Neural progenitor cell (in vitro differentiated cells): ENCODE measurements at regions not wholly inside any gene's neighbourhood (a gene's known extent, or its start where the extent isn't known, plus 50 kb on each side); places are given as distances from the start of the nearest gene placed in this dataset.

Source experiments
- DNase-seq: peaks from one replicate; pipeline ENCODE4 v3.0.0-alpha.2; 2016; ENCODE audit warnings: low spot score
- H2AFZ ChIP-seq: fragments of 200-600 bp; sonication (generic); replicated peaks from 2 replicates; pipeline ENCODE4 v1.6.1; 2016; ENCODE audit warnings: antibody characterized with exemption
- H3F3A ChIP-seq: fragments of 200-600 bp; sonication (generic); 2 replicates; pipeline ENCODE4 v1.6.1; 2016; ENCODE audit warnings: antibody characterized with exemption, low read depth
- H3K27ac ChIP-seq: fragments of 200-600 bp; sonication (generic); 2 replicates; pipeline ENCODE4 v1.5.1; 2016; ENCODE audit warnings: mild to moderate bottlenecking
- H3K27me3 ChIP-seq: fragments of 200-600 bp; sonication (generic); 2 replicates; pipeline ENCODE4 v1.6.1; 2016; ENCODE audit warnings: mild to moderate bottlenecking, moderate library complexity
- H3K36me3 ChIP-seq: fragments of 200-600 bp; sonication (generic); 2 replicates; pipeline ENCODE4 v1.5.1; 2016
- H3K4me1 ChIP-seq: fragments of 200-600 bp; sonication (generic); 2 replicates; pipeline ENCODE4 v1.6.1; 2016; ENCODE audit warnings: mixed run types
- H3K4me2 ChIP-seq: fragments of 200-600 bp; sonication (generic); 2 replicates; pipeline ENCODE4 v1.6.1; 2016
- H3K4me3 ChIP-seq: fragments of 200-600 bp; sonication (generic); 2 replicates; pipeline ENCODE4 v1.5.1; 2016
- H3K79me2 ChIP-seq: fragments of 200-600 bp; sonication (generic); 2 replicates; pipeline ENCODE4 v1.6.1; 2016; ENCODE audit warnings: low read depth
- H3K9ac ChIP-seq: fragments of 200-600 bp; sonication (generic); 2 replicates; pipeline ENCODE4 v1.6.1; 2016
- H3K9me3 ChIP-seq: fragments of 200-600 bp; sonication (generic); 2 replicates; pipeline ENCODE4 v1.5.1; 2016; ENCODE audit warnings: low read depth
- H4K20me1 ChIP-seq: fragments of 200-600 bp; sonication (generic); 2 replicates; pipeline ENCODE4 v1.6.1; 2016; ENCODE audit warnings: low read depth
- H3K27ac Mint-ChIP-seq: 3 replicates; pipeline ENCODE4 v1.8.0; 2021; ENCODE audit warnings: mixed read lengths
- H3K27me3 Mint-ChIP-seq: 2 replicates; pipeline ENCODE4 v1.8.0; 2022; ENCODE audit warnings: low read depth, mild to moderate bottlenecking, inconsistent platforms, moderate library complexity, mixed read lengths; ENCODE audit not compliant: insufficient read depth
- H3K36me3 Mint-ChIP-seq: 3 replicates; pipeline ENCODE4 v1.8.0; 2021; ENCODE audit warnings: mixed read lengths
- H3K4me1 Mint-ChIP-seq: 3 replicates; pipeline ENCODE4 v1.8.0; 2021; ENCODE audit warnings: mixed read lengths
- H3K4me3 Mint-ChIP-seq: 3 replicates; pipeline ENCODE4 v1.8.0; 2021; ENCODE audit warnings: mild to moderate bottlenecking, moderate library complexity, mixed read lengths
- H3K9me3 Mint-ChIP-seq: 3 replicates; pipeline ENCODE4 v1.8.0; 2020; ENCODE audit warnings: mixed read lengths
- EZH2 ChIP-seq: fragments of 200-600 bp; sonication (generic); IDR thresholded peaks from 2 replicates; pipeline ENCODE4 v1.6.1; 2017; ENCODE audit warnings: antibody characterized with exemption, mild to moderate bottlenecking, moderate library complexity
- EZH2phosphoT487 ChIP-seq: fragments of 200-600 bp; sonication (generic); IDR thresholded peaks from 2 replicates; pipeline ENCODE4 v1.6.1; 2017; ENCODE audit warnings: antibody characterized with exemption
- TF ChIP-seq, protein P1 (sequence below): fragments of 200-600 bp; sonication (generic); IDR thresholded peaks from 2 replicates; pipeline ENCODE4 v1.5.1; 2017; ENCODE audit warnings: antibody characterized with exemption, mild to moderate bottlenecking

DNA sequence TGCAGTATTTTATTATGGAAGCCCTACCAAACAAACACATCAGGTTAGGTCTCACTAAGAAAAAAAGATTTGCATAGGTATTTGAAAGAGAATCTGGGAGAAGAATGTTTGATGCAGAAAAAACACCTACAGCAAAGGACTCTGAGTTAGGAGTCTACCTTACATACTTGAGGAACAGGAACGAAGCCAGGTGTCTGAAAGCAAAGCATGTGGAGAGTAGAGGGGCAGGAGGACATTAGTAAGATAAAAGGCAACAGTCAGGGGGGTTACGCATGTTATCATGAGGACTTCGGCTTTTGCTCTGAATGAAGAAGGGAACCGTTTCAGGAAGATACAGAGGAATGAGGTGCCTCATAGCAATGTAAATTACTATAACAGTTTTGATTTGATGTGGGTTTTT is 87.9 kb upstream of the PTER start:
- Histone ChIP-seq H2AFZ (no peak overlapping the region), H3K27ac (no peak overlapping the region), H3K4me3 (no peak overlapping the region), H3K27me3 (no peaks in the 10 kb centered on the region), H3K4me1 (no peaks in the 10 kb centered on the region), H3K4me2 (no peak overlapping the region), H3K9ac (no peak overlapping the region), H3K9me3 (no peaks in the 10 kb centered on the region), H3K36me3 (no peaks in the 10 kb centered on the region), H3F3A (no peaks in the 10 kb centered on the region), H3K79me2 (no peaks in the 10 kb centered on the region), H4K20me1 (no peaks in the 10 kb centered on the region)
- no peaks in the 10 kb centered on the region for H3K4me1 Mint-ChIP-seq
- H3K36me3 Mint-ChIP-seq, result no peaks in the 10 kb centered on the region
- H3K9me3 Mint-ChIP-seq, result no peaks in the 10 kb centered on the region
- TF ChIP-seq EZH2 (no peak), EZH2phosphoT487 (no peak)
- TF ChIP-seq, protein P1, sequence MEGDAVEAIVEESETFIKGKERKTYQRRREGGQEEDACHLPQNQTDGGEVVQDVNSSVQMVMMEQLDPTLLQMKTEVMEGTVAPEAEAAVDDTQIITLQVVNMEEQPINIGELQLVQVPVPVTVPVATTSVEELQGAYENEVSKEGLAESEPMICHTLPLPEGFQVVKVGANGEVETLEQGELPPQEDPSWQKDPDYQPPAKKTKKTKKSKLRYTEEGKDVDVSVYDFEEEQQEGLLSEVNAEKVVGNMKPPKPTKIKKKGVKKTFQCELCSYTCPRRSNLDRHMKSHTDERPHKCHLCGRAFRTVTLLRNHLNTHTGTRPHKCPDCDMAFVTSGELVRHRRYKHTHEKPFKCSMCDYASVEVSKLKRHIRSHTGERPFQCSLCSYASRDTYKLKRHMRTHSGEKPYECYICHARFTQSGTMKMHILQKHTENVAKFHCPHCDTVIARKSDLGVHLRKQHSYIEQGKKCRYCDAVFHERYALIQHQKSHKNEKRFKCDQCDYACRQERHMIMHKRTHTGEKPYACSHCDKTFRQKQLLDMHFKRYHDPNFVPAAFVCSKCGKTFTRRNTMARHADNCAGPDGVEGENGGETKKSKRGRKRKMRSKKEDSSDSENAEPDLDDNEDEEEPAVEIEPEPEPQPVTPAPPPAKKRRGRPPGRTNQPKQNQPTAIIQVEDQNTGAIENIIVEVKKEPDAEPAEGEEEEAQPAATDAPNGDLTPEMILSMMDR, result no peak
- no peak overlapping the region for H3K27ac Mint-ChIP-seq
- H3K4me3 Mint-ChIP-seq, result no peak overlapping the region
- H3K27me3 Mint-ChIP-seq, result peaks cover 7% of the 10 kb centered on the region
- DNase-seq, result no peak

DNA sequence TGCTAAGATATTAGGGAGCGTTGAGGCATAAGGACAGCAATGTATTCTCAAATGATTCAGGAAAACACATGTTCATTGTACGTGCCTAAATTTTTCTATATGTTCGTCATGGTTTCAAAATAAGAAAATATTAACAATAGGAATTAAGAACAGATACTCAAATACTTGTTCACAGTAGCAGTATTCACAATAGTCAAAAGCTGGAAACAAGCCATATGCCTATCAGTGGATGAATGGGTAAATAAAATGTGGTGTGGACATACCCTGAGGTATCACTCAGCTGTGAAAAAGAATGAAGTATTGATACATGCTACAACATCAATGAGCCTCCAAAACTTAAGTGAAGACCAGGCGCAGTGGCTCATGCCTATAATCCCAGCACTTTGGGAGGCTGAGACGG is 84.7 kb upstream of the PTER start:
- H3K9me3 Mint-ChIP-seq, result no peaks in the 10 kb centered on the region
- no peak overlapping the region for H3K4me3 ChIP-seq
- no peaks in the 10 kb centered on the region for H3K36me3 Mint-ChIP-seq

DNA sequence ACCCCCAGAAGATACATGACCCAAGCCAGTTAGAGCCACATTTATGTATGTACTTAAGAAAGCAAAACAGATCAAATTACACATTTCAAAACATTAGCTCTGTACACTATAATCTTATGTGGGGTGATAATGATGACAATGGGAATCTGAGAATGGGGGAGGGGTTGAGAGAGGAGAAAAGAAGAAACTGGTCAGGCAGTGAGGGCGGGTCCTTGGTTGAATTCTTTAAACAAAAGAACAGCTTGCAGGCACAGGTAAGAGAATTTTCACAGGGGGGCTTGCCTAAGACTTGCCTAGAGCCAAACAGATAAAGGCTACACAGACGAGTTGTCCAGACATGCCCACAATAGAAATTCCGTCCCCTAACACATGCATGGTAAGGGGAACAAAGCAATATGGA is 76.8 kb upstream of the PTER start:
- H3F3A ChIP-seq, result no peaks in the 10 kb centered on the region
- no peak overlapping the region for H2AFZ ChIP-seq
- H3K4me3 ChIP-seq, result no peak overlapping the region
- no peaks in the 10 kb centered on the region for H3K9me3 ChIP-seq
- no peaks in the 10 kb centered on the region for H3K36me3 ChIP-seq
- TF ChIP-seq, protein P1, result no peak
- TF ChIP-seq EZH2, result no peak
- no peak for TF ChIP-seq EZH2phosphoT487
- no peak overlapping the region for H3K9ac ChIP-seq
- H3K27me3 ChIP-seq, result no peaks in the 10 kb centered on the region
- Mint-ChIP-seq H3K9me3 (no peaks in the 10 kb centered on the region), H3K27ac (no peak overlapping the region), H3K27me3 (no peaks in the 10 kb centered on the region), H3K4me3 (no peak overlapping the region), H3K36me3 (no peaks in the 10 kb centered on the region), H3K4me1 (no peaks in the 10 kb centered on the region)
- no peaks in the 10 kb centered on the region for H4K20me1 ChIP-seq
- no peaks in the 10 kb centered on the region for H3K4me1 ChIP-seq
- no peak for DNase-seq
- no peaks in the 10 kb centered on the region for H3K79me2 ChIP-seq
- H3K4me2 ChIP-seq, result no peak overlapping the region
- H3K27ac ChIP-seq, result no peak overlapping the region

More for the DNA sequence above, 84.7 kb upstream of the PTER start:
- H3K79me2 ChIP-seq, result no peaks in the 10 kb centered on the region
- no peak overlapping the region for H2AFZ ChIP-seq
- H3K4me1 ChIP-seq, result no peaks in the 10 kb centered on the region
- Mint-ChIP-seq H3K4me3 (no peak overlapping the region), H3K27me3 (peaks cover 4% of the 10 kb centered on the region), H3K27ac (no peak overlapping the region), H3K4me1 (no peaks in the 10 kb centered on the region)
- H4K20me1 ChIP-seq, result no peaks in the 10 kb centered on the region
- no peak overlapping the region for H3K9ac ChIP-seq
- H3F3A ChIP-seq, result no peaks in the 10 kb centered on the region
- no peak overlapping the region for H3K27ac ChIP-seq
- no peaks in the 10 kb centered on the region for H3K36me3 ChIP-seq
- DNase-seq, result no peak
- H3K9me3 ChIP-seq, result no peaks in the 10 kb centered on the region
- H3K27me3 ChIP-seq, result no peaks in the 10 kb centered on the region
- H3K4me2 ChIP-seq, result no peak overlapping the region
- TF ChIP-seq, protein P1, result no peak
- TF ChIP-seq EZH2phosphoT487, result no peak
- no peak for TF ChIP-seq EZH2
